ENCODE measurements at regions not wholly inside any gene's neighbourhood (a gene's known extent, or its start where the extent isn't known, plus 50 kb on each side); places are given as distances from the start of the nearest gene placed in this dataset.

DNA sequence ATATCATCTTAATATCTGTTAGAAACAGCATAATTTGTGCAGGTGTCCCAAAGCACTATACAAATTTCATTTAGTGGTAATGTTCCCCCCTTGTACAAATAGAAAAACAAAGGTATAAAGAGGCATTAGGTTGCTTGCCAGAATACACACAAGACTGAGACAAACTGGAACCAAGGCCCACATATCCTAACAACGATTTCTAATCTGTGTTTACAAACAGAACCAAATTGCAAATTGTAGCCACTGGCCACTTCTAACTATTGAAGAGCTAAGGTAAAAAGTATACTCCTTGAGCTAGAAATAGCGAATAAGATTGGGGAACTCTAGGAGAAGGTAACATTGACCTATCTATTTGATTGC lies 526.1 kb downstream of the KLF12 start:
- no peak for DNase-seq (ENCODE audit: low spot score in 2 of 2)
- Histone ChIP-seq H3K27ac (no peak overlapping the region), H3K4me3 (no peak overlapping the region), H3K4me1 (no peaks in the 10 kb centered on the region), H3K36me3 (no peaks in the 10 kb centered on the region), H3K9me3 (no peaks in the 10 kb centered on the region), H3K27me3 (no peaks in the 10 kb centered on the region)
- TF ChIP-seq, protein P1, sequence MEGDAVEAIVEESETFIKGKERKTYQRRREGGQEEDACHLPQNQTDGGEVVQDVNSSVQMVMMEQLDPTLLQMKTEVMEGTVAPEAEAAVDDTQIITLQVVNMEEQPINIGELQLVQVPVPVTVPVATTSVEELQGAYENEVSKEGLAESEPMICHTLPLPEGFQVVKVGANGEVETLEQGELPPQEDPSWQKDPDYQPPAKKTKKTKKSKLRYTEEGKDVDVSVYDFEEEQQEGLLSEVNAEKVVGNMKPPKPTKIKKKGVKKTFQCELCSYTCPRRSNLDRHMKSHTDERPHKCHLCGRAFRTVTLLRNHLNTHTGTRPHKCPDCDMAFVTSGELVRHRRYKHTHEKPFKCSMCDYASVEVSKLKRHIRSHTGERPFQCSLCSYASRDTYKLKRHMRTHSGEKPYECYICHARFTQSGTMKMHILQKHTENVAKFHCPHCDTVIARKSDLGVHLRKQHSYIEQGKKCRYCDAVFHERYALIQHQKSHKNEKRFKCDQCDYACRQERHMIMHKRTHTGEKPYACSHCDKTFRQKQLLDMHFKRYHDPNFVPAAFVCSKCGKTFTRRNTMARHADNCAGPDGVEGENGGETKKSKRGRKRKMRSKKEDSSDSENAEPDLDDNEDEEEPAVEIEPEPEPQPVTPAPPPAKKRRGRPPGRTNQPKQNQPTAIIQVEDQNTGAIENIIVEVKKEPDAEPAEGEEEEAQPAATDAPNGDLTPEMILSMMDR (IDR thresholded peaks at IDR 0.05) = no peak
- intact Hi-C loops (cut with DNase I) = no loop called here

DNA sequence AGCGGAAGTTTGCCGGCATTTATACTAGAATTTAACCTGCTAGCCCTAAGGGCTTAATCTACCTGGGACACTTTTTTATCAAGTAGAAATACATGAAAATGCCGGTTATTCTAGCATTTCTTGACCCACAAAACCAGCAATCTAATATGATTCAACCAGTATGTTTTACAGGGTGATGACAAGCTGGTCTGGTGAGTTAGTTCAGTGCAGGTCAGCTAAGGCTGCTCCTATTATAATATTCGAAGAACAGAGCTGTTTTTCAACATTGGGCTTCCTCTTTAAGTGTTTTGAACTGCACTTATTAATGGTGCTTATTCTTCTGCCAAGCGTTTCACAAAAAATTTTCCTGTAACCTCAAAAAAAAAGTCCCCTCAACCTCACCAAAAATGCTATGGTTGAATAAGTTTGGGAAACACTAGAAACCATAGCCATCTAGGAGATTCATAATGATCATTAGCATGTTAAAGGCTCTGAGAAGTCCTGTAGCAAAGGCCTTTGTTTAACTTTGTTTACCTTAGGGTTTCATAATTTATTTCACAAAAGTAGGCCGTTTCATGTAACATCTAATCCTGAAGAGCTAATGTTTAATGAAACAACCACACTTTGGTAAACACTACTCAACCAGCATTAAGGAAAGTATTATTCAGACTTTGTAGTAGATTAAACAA lies 526.6 kb downstream of the KLF12 start:
- no peaks in the 10 kb centered on the region for H3K4me1 ChIP-seq
- TF ChIP-seq, protein P1 (IDR thresholded peaks at IDR 0.05) = no peak
- intact Hi-C loops (cut with DNase I) = no loop called here
- H3K27me3 ChIP-seq = no peaks in the 10 kb centered on the region
- no peaks in the 10 kb centered on the region for H3K36me3 ChIP-seq
- DNase-seq (ENCODE audit: low spot score in 2 of 2) = no peak
- no peaks in the 10 kb centered on the region for H3K9me3 ChIP-seq
- H3K27ac ChIP-seq = no peak overlapping the region
- H3K4me3 ChIP-seq = no peak overlapping the region

DNA sequence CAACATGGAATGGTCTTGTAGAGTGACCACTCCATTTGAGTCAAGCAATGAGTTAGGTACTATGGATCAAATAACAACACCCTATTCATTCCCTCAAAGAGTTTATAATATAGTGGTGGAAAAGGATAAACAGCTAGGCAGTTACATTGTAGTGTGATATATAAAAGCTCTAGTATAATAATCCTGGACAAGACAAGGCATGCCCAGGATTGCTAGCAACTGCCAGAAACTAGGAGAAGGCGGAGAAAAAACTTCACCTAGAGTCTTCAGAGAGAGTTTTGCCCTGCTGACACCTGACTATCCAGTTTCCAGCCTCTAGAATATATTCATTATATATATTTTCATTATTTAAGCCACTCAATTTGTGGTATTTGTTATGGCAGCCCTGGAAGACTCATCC lies 530.6 kb downstream of the KLF12 start:
- Histone ChIP-seq H3K27ac (no peak overlapping the region), H3K9me3 (no peaks in the 10 kb centered on the region), H3K27me3 (no peaks in the 10 kb centered on the region), H3K36me3 (no peaks in the 10 kb centered on the region), H3K4me1 (no peaks in the 10 kb centered on the region), H3K4me3 (no peak overlapping the region)
- TF ChIP-seq, protein P1 (IDR thresholded peaks at IDR 0.05) = no peak
- no peak for DNase-seq (ENCODE audit: low spot score in 2 of 2)
- intact Hi-C loops (cut with DNase I) = no loop called here

DNA sequence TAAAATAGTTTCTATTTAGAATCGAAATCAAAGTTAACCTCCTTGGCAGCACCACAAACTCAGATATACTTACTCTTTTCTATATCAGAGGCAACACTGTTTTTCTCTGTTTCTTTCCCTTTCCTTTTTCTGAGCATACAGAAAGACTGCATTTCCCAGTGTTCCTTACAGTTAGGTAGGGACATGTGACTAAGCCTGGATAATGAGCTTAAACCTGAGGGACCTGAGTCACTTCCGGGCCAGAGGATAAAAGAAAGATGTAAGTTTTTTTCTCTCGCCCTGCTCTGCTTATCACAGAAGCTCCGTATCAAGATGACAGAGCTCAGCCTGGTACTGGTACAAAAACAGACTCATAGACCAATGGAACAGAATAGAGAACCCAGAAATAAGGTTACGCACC lies 531.9 kb downstream of the KLF12 start:
- intact Hi-C loops (cut with DNase I) = no loop called here
- DNase-seq (ENCODE audit: low spot score in 2 of 2) = no peak
- TF ChIP-seq, protein P1 (IDR thresholded peaks at IDR 0.05) = no peak

DNA sequence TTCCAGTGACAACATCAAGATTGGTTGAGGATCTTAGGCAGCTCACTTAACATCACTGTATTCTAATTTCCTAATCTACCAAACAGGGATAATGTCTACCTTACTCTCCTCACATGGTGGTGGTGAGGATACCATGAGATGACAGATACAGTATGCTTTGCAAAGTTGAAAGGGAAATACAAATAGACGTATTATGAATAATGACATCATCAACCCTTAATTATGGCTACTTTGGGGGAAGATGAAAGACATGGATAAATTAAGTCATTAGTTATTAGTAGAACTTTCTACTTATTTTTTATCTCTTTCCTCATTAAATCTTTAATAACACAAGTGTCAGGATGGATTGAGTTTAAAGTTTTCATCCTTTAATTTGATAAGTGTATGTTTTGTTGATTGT lies 532.5 kb downstream of the KLF12 start:
- Histone ChIP-seq H3K36me3 (no peaks in the 10 kb centered on the region), H3K4me3 (no peak overlapping the region), H3K27me3 (no peaks in the 10 kb centered on the region), H3K4me1 (no peaks in the 10 kb centered on the region), H3K9me3 (no peaks in the 10 kb centered on the region), H3K27ac (no peak overlapping the region)
- TF ChIP-seq, protein P1 (IDR thresholded peaks at IDR 0.05) = no peak
- intact Hi-C loops (cut with DNase I) = no loop called here
- DNase-seq (ENCODE audit: low spot score in 2 of 2) = no peak

More for the DNA sequence above, 531.9 kb downstream of the KLF12 start:
- Histone ChIP-seq H3K36me3 (no peaks in the 10 kb centered on the region), H3K27me3 (no peaks in the 10 kb centered on the region), H3K4me3 (no peak overlapping the region), H3K27ac (no peak overlapping the region), H3K4me1 (no peaks in the 10 kb centered on the region), H3K9me3 (no peaks in the 10 kb centered on the region)
